ENCODE measurements at regions not wholly inside any gene's neighbourhood (a gene's known extent, or its start where the extent isn't known, plus 50 kb on each side); places are given as distances from the start of the nearest gene placed in this dataset.

- DNase-seq, result no peak
These were observed 79.9 kb upstream of the CCDC91 start for GRCh38 chr12:28110329-28110728.

GRCh38 chr12:28114488-28114887 is 75.8 kb upstream of the CCDC91 start:
- DNase-seq, result no peak

GRCh38 chr12:28121433-28121832 is 68.8 kb upstream of the CCDC91 start:
- DNase-seq, result no peak

GRCh38 chr12:28121899-28122655 is 68.2 kb upstream of the CCDC91 start:
- DNase-seq, result no peak

GRCh38 chr12:28122756-28123155 is 67.5 kb upstream of the CCDC91 start:
- no peak for DNase-seq

GRCh38 chr12:28127455-28127854 is 62.8 kb upstream of the CCDC91 start:
- no peak for DNase-seq

- DNase-seq, result no peak
These were observed 61.2 kb upstream of the CCDC91 start for GRCh38 chr12:28129031-28129430.

- no peak for DNase-seq
These were observed 60.0 kb upstream of the CCDC91 start for GRCh38 chr12:28130234-28130624.

GRCh38 chr12:28130625-28131598 is 59.3 kb upstream of the CCDC91 start:
- no peak for DNase-seq

GRCh38 chr12:28132398-28132797 is 57.9 kb upstream of the CCDC91 start:
- DNase-seq, result no peak

- no peak for DNase-seq
These were observed 54.3 kb upstream of the CCDC91 start for GRCh38 chr12:28135801-28136439.

GRCh38 chr12:28137414-28137813 is 52.8 kb upstream of the CCDC91 start:
- no peak for DNase-seq

GRCh38 chr12:28140404-28140803 is 49.9 kb upstream of the CCDC91 start:
- DNase-seq, result no peak
